Loucy (cell line): ENCODE measurements at regions not wholly inside any gene's neighbourhood (a gene's known extent, or its start where the extent isn't known, plus 50 kb on each side); places are given as distances from the start of the nearest gene placed in this dataset.

Experiments used
- H2AFZ ChIP-seq: fragments of 200-600 bp; sonication (generic); 2 replicates; pipeline ENCODE4 v1.6.0; 2016; ENCODE audit warnings: antibody characterized with exemption, mild to moderate bottlenecking, low read length, moderate library complexity
- H3F3A ChIP-seq: fragments of 200-600 bp; 2 replicates; pipeline ENCODE4 v1.6.0; 2016; ENCODE audit warnings: antibody characterized with exemption, low read depth, mild to moderate bottlenecking
- H3K27me3 ChIP-seq: fragments of 200-600 bp; sonication (generic); 2 replicates; pipeline ENCODE4 v1.6.1; 2014; ENCODE audit warnings: low read length, mild to moderate bottlenecking; ENCODE audit not compliant: insufficient read depth, poor library complexity, severe bottlenecking
- H3K36me3 ChIP-seq: fragments of 200-600 bp; sonication (generic); 2 replicates; pipeline ENCODE4 v1.6.1; 2016; ENCODE audit warnings: low read length; ENCODE audit not compliant: insufficient read depth
- H3K4me1 ChIP-seq: fragments of 200-600 bp; sonication (generic); 2 replicates; pipeline ENCODE4 v1.5.1; 2014; ENCODE audit warnings: low read length, mild to moderate bottlenecking; ENCODE audit not compliant: insufficient read depth, poor library complexity, severe bottlenecking
- H3K4me2 ChIP-seq: fragments of 200-600 bp; sonication (generic); 2 replicates; pipeline ENCODE4 v1.6.0; 2014; ENCODE audit warnings: antibody characterized with exemption, low read length, low read depth, mild to moderate bottlenecking; ENCODE audit not compliant: poor library complexity, severe bottlenecking
- H3K4me3 ChIP-seq: fragments of 200-600 bp; sonication (generic); 2 replicates; pipeline ENCODE4 v1.5.1; 2014; ENCODE audit warnings: low read length, mild to moderate bottlenecking, mixed read lengths; ENCODE audit not compliant: poor library complexity, severe bottlenecking
- H3K79me2 ChIP-seq: fragments of 200-600 bp; sonication (generic); 2 replicates; pipeline ENCODE4 v1.6.1; 2014; ENCODE audit warnings: low read length; ENCODE audit not compliant: insufficient read depth
- H3K9ac ChIP-seq: fragments of 200-600 bp; sonication (generic); 2 replicates; pipeline ENCODE4 v1.6.0; 2014; ENCODE audit warnings: mild to moderate bottlenecking, low read depth, low read length, moderate library complexity; ENCODE audit not compliant: poor library complexity, severe bottlenecking
- H3K9me2 ChIP-seq: fragments of 200-600 bp; sonication (generic); replicated peaks from 2 replicates; pipeline ENCODE4 v1.6.1; 2016; ENCODE audit warnings: low read depth, low read length, mixed read lengths
- H3K9me3 ChIP-seq: fragments of 200-600 bp; sonication (generic); 2 replicates; pipeline ENCODE4 v1.6.1; 2014; ENCODE audit warnings: mild to moderate bottlenecking, antibody characterized with exemption, low read length, low read depth; ENCODE audit not compliant: insufficient read depth
- H4K20me1 ChIP-seq: fragments of 200-600 bp; sonication (generic); 2 replicates; pipeline ENCODE4 v1.6.0; 2014; ENCODE audit warnings: antibody characterized with exemption, low read length, mild to moderate bottlenecking; ENCODE audit not compliant: insufficient read depth, poor library complexity, severe bottlenecking
- CTCF ChIP-seq: fragments of 200-600 bp; sonication (generic); conservative IDR thresholded peaks from 2 replicates; pipeline ENCODE4 v1.5.1; 2014; ENCODE audit warnings: mild to moderate bottlenecking, antibody characterized with exemption, low read length
- EZH2phosphoT487 ChIP-seq: fragments of 200-600 bp; IDR thresholded peaks from 2 replicates; pipeline ENCODE4 v1.6.1; 2018; ENCODE audit warnings: antibody characterized with exemption, mild to moderate bottlenecking, moderate library complexity, borderline replicate concordance

GRCh38 chr12:91320999-91321398 is 138.4 kb upstream of the DCN start:
- H2AFZ ChIP-seq = no peak overlapping the region
- no peak overlapping the region for H3K4me3 ChIP-seq
- TF ChIP-seq EZH2phosphoT487 = no peak
- TF ChIP-seq CTCF = no peak
- H4K20me1 ChIP-seq = no peaks in the 10 kb centered on the region
- H3K4me1 ChIP-seq = no peaks in the 10 kb centered on the region
- H3K27me3 ChIP-seq = no peaks in the 10 kb centered on the region
- no peaks in the 10 kb centered on the region for H3K36me3 ChIP-seq
- H3K79me2 ChIP-seq = no peaks in the 10 kb centered on the region
- H3K9me2 ChIP-seq = no peaks in the 10 kb centered on the region
- H3K9ac ChIP-seq = no peak overlapping the region
- no peaks in the 10 kb centered on the region for H3K9me3 ChIP-seq
- no peak overlapping the region for H3K4me2 ChIP-seq
- H3F3A ChIP-seq = no peaks in the 10 kb centered on the region

GRCh38 chr12:91319071-91319760 is 136.6 kb upstream of the DCN start:
- no peaks in the 10 kb centered on the region for H3K9me2 ChIP-seq

GRCh38 chr12:91317306-91317705 is 134.7 kb upstream of the DCN start:
- no peaks in the 10 kb centered on the region for H3K79me2 ChIP-seq
- no peaks in the 10 kb centered on the region for H3K9me2 ChIP-seq
- no peaks in the 10 kb centered on the region for H3K4me1 ChIP-seq
- no peaks in the 10 kb centered on the region for H3K9me3 ChIP-seq
- no peak overlapping the region for H3K9ac ChIP-seq
- H3K36me3 ChIP-seq = no peaks in the 10 kb centered on the region
- H4K20me1 ChIP-seq = no peaks in the 10 kb centered on the region
- no peak overlapping the region for H3K4me2 ChIP-seq
- H3K4me3 ChIP-seq = no peak overlapping the region
- H3F3A ChIP-seq = no peaks in the 10 kb centered on the region
- TF ChIP-seq CTCF (no peak), EZH2phosphoT487 (no peak)
- H3K27me3 ChIP-seq = no peaks in the 10 kb centered on the region
- no peak overlapping the region for H2AFZ ChIP-seq

More at GRCh38 chr12:91319071-91319760, 136.6 kb upstream of the DCN start:
- Histone ChIP-seq H4K20me1 (no peaks in the 10 kb centered on the region), H3K4me2 (no peak overlapping the region), H3K9me3 (no peaks in the 10 kb centered on the region), H3K79me2 (no peaks in the 10 kb centered on the region), H3K27me3 (no peaks in the 10 kb centered on the region), H3K36me3 (no peaks in the 10 kb centered on the region), H3K4me1 (no peaks in the 10 kb centered on the region), H3K9ac (no peak overlapping the region), H3F3A (no peaks in the 10 kb centered on the region), H3K4me3 (no peak overlapping the region), H2AFZ (no peak overlapping the region)
- TF ChIP-seq EZH2phosphoT487 (no peak), CTCF (no peak)
